GM12873 (cell line): ENCODE measurements at regions not wholly inside any gene's neighbourhood (a gene's known extent, or its start where the extent isn't known, plus 50 kb on each side); places are given as distances from the start of the nearest gene placed in this dataset.

Experiments used
- CTCF ChIP-seq: IDR thresholded peaks from 2 replicates; pipeline ENCODE4 v1.5.1; 2012; ENCODE audit warnings: low read depth, mild to moderate bottlenecking, moderate library complexity, low read length, control low read depth; ENCODE audit not compliant: insufficient read depth; ENCODE audit errors: missing control alignments

- TF ChIP-seq CTCF, result no peak
These were observed 79.0 kb upstream of the ID2 start for GRCh38 chr2:8602809-8603208.

- TF ChIP-seq CTCF, result no peak
These were observed 77.6 kb upstream of the ID2 start for GRCh38 chr2:8604262-8604661.

GRCh38 chr2:8605351-8606065, 76.3 kb upstream of the ID2 start:
- no peak for TF ChIP-seq CTCF

- no peak for TF ChIP-seq CTCF
These were observed 75.6 kb upstream of the ID2 start for GRCh38 chr2:8606226-8606625.

GRCh38 chr2:8606649-8607550, 75.0 kb upstream of the ID2 start:
- TF ChIP-seq CTCF, result no peak

GRCh38 chr2:8607606-8608005, 74.2 kb upstream of the ID2 start:
- no peak for TF ChIP-seq CTCF

GRCh38 chr2:8608411-8608954, 73.4 kb upstream of the ID2 start:
- no peak for TF ChIP-seq CTCF
